AG10803 (cell line): ENCODE measurements at regions not wholly inside any gene's neighbourhood (a gene's known extent, or its start where the extent isn't known, plus 50 kb on each side); places are given as distances from the start of the nearest gene placed in this dataset.

ENCODE experiments used
- DNase-seq: peaks from one replicate; pipeline ENCODE4 v3.0.0; 2010; ENCODE audit warnings: low read depth
- H3K4me3 ChIP-seq: 2 replicates; pipeline ENCODE4 v1.5.1; 2011; ENCODE audit warnings: mild to moderate bottlenecking, low read length, control low read depth
- TF ChIP-seq, protein P1 (sequence below): conservative IDR thresholded peaks from 2 replicates; pipeline ENCODE4 v1.5.1; 2011; ENCODE audit warnings: mild to moderate bottlenecking, low read length, control low read depth, inconsistent platforms

DNA sequence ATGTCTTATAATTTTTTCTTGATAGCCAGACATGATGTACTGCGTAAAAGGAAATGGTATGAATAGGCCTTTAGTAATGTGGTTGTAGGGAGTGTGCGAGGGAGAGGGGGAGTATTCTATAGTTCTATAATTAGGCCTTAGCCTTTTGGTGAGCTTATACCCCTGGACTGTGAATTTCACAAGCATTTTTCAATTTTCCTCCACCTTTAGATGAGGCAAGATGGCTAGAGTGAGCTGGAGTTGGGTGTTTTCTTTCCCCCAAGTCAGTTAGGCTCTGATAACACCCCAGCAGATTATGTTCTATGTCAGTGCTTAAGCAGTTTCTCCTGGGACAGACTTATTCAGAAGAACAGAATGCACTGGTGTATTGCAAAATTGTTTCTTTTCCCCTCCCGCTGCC lies 210.2 kb upstream of the NPY2R start:
- DNase-seq: peak; percentile 30
- TF ChIP-seq, protein P1, sequence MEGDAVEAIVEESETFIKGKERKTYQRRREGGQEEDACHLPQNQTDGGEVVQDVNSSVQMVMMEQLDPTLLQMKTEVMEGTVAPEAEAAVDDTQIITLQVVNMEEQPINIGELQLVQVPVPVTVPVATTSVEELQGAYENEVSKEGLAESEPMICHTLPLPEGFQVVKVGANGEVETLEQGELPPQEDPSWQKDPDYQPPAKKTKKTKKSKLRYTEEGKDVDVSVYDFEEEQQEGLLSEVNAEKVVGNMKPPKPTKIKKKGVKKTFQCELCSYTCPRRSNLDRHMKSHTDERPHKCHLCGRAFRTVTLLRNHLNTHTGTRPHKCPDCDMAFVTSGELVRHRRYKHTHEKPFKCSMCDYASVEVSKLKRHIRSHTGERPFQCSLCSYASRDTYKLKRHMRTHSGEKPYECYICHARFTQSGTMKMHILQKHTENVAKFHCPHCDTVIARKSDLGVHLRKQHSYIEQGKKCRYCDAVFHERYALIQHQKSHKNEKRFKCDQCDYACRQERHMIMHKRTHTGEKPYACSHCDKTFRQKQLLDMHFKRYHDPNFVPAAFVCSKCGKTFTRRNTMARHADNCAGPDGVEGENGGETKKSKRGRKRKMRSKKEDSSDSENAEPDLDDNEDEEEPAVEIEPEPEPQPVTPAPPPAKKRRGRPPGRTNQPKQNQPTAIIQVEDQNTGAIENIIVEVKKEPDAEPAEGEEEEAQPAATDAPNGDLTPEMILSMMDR: no peak
- H3K4me3 ChIP-seq: no peak overlapping the region

DNA sequence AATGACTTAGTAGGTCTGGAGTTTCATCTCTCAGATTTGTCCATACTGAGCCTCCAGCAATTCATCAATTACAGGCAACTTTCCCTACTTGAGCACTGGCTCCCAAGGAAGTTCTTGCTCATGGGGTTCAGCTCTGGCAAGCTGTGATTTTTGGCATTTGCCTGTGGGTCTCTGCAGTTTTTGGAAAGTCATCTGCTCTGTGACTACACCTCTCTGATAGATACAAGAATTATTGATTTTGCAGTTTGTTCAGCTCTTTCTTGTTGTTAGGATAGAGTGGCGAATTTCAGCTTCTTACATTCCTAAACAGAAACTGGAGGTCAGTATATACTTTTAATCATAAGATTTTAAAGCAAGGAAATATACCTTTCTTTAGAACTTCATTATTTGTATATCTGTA lies 209.7 kb upstream of the NPY2R start:
- no peak for DNase-seq
- TF ChIP-seq, protein P1: no peak
- H3K4me3 ChIP-seq: no peak overlapping the region

DNA sequence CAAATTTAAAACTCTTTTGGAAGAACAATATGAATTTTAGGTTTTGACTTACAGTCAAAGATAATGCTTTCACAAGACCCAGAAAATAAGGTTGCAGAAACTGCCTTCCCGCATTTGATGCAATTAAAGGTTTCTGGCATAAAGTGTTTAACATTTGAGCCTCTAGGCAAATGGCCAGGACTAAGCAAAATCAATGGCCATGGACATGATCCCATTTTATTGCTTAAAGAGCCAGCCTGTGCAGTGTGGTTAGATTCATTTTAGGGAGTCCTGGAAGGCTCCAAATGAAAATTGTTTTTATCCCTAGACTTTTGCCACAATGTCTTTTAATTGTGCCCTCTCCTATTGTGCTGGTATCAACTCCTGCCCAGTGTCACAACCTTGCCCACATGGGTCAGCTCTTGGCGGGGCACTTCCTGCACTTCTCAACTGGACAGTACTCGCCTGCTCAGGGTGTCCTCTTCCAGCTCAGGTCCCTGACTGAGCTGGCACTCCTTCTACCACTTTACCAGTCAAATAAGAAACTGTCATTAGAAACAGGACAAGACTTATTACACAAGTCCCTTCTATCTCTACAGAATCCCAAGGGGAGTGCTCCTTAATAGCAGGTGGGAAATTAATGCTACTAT lies 208.4 kb upstream of the NPY2R start:
- no peak for DNase-seq
- H3K4me3 ChIP-seq: no peak overlapping the region
- TF ChIP-seq, protein P1: no peak

DNA sequence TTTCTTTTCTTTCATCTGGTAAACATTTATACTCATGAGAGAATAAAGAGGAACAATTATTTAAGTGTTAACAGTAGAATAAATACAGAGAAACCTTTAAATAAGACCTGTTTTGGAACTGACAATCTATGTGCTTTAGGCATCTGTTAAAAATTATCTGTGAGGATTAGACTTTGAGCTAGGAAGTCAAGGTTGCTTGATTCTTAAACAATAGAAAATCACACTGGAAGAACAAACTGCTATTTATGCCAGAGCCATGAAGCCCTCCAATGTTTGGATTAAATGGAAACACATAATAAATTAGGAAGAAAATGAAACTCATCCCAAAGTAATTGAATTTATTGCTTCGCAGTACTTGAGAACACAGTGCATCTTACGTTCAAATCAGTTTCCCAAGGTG lies 207.2 kb upstream of the NPY2R start:
- TF ChIP-seq, protein P1: no peak
- no peak overlapping the region for H3K4me3 ChIP-seq
- no peak for DNase-seq

DNA sequence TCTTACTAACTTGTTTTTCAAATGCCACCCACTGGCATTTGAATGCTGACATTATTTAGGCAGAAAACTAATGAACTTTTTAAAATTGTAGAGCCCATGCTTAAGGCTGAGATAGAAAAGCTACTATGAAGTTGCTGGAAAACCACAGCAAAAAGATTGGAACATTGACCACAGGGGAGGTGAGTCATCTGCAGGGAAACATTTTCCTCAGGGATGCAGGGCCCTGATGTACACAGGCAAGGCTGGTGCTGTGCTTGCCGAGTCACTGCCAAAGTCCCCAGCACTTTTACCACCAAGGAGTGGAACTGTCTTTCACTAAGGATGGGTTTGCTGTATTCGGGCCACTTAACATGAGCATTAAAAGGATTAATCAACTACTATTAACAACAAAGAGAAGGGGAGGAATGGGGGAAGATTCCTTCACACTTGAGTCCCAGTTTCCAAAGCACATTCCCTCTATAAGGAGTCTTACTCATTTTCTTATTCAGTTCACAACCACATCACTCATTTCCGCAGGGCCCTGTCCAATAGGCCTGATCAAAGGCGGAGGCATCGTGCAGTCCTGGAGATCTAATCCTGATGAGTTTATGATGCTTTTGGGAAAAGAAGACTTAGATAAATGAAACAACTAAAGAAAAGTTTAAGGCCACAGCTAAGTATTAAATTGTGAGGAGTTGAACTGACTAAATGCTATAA lies 202.9 kb upstream of the NPY2R start:
- TF ChIP-seq, protein P1: no peak
- H3K4me3 ChIP-seq: no peak overlapping the region
- peak; percentile 24 for DNase-seq

DNA sequence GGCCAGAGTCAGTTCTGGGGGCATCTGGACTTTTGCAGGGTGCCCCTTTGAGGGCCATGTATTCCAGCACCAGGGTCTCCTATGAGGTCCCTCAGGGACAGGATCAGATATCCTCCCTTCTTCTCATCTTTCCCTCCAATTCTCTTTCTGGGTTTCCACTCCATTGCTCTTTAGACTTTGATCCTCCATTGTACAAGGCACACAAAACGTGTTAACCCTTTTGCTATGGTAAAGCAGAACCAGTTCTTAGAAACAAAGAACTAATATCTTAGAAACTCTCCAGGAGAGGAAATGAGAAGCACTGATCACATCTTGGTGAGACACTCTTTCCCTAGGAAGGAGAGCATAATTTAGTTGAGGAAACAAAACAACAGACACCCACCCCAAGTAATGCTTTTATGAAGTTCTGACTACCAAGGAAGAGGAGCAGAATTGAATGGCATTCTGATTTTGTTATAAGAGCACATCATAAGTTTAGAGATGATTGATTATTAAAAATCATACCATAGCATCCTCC lies 200.7 kb upstream of the NPY2R start:
- H3K4me3 ChIP-seq: no peak overlapping the region
- TF ChIP-seq, protein P1: no peak
- no peak for DNase-seq

DNA sequence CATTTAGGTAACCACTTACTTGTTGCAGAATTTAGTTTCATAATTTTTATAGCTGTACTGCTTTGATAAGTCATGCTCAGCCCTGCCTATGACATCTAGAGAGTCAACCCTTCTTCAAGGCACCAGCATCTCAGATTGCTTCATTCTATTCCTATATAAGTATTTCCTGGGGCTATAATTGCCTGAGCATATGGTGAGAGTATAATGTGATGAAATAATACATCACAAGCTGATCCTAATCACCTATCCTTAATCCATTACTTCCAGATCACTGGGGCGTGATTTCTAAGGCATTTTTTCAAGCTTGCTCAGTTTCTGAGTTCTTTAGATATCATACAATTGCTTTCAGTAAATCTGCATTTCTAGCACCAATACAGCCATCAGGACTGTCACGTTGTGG lies 200.0 kb upstream of the NPY2R start:
- DNase-seq: no peak
- TF ChIP-seq, protein P1: no peak
- H3K4me3 ChIP-seq: no peak overlapping the region
